ENCODE measurements at regions not wholly inside any gene's neighbourhood (a gene's known extent, or its start where the extent isn't known, plus 50 kb on each side); places are given as distances from the start of the nearest gene placed in this dataset.

DNA sequence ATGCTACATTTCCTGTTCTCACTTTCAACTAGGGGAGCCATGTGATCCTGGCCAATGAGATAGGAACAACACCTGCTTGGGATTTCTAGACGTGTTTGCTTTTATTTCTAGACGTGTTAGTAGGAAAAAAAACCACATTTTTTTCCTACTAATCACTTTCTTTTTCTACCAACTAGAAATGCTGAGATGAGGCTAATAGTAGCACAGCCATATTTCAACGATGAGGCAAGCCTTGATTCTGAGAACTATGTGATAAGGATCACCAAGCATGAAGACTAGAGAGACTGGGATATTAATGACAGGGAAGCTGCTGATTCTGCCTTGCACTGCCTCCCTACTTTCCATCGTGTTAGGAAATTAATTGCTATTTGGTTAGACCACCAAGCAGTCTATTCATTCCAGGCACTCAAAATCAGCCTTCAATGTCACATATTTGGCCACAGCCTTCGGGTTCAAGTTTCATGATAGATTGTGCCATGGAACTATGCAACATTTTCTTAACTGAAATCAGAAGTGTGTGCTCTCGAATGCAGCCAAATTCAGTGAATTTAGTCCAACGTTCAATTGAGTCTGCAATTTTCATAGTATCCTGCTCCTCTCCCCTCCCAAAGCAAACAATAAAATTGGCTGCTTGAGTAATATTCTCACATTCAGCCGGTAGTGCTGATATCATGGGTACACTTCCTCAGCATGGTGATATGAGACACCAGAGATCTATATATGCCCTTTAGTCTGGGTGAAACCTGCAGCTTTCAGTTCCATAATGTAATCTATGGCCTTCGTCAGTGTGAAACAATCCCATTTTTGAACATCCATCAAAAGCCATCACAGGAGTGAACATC is 98.1 kb downstream of the GPR37 start:
- H3K79me2 ChIP-seq (ENCODE audit: control insufficient read depth, insufficient read depth, low read length), result no peaks in the 10 kb centered on the region
- CTCF ChIA-PET (ENCODE audit: low intra/inter-chr PET ratio), result no interaction called here
- no peaks in the 10 kb centered on the region for H3K9me1 ChIP-seq (ENCODE audit: control insufficient read depth, insufficient read depth, low read length)
- intact Hi-C loops (cut with micrococcal nuclease) (no loop called here), in situ Hi-C loops (cut with MboI) (no loop called here)
- H3K4me2 ChIP-seq (ENCODE audit: insufficient read depth, low read length), result no peak overlapping the region
- no peaks in the 10 kb centered on the region for H3K9me3 ChIP-seq (replicated peaks; ENCODE audit: control insufficient read depth, insufficient read depth, low read depth, low read length)
- ATAC-seq, result no peak
- H3K9ac ChIP-seq (ENCODE audit: insufficient read depth in 1 of 2, low read depth in 2 of 2, low read length in 2 of 2), result no peak overlapping the region
- no peaks in the 10 kb centered on the region for H3K27me3 ChIP-seq (ENCODE audit: control insufficient read depth in 2 of 2, insufficient read depth in 2 of 2, low read length in 2 of 2)
- no TSS peak for BruUV-seq (replicated peaks)
- DNase-seq (ENCODE audit: extremely low read depth in 1 of 4, low spot score in 3 of 4), result no peak
- under 1% methylated on average over 9 of the region's 9 CpGs for WGBS (ENCODE audit: insufficient coverage, low coverage, missing lambda C conversion rate)
- no peak overlapping the region for H3K4me3 ChIP-seq
- H2AFZ ChIP-seq (ENCODE audit: low read depth, low read length), result no peak overlapping the region
- POLR2A ChIA-PET, result no interaction called here
- no peaks in the 10 kb centered on the region for H4K20me1 ChIP-seq (replicated peaks; ENCODE audit: control insufficient read depth, insufficient read depth, low read length)
- H3K4me1 ChIP-seq (replicated peaks in 1 of 2; ENCODE audit: control insufficient read depth in 2 of 2, insufficient read depth in 2 of 2, low read length in 2 of 2), result no peaks in the 10 kb centered on the region
- FAIRE-seq, result no peak
- H3K27ac ChIP-seq (ENCODE audit: extremely low read depth, low read depth, low read length), result no peak overlapping the region
- H3K36me3 ChIP-seq (ENCODE audit: control insufficient read depth, insufficient read depth, low read length), result no peaks in the 10 kb centered on the region
- TF ChIP-seq ZNF3 (CRISPR knock-in tag; IDR thresholded peaks at IDR 0.05) (no peak), ZNF785 (CRISPR knock-in tag; IDR thresholded peaks at IDR 0.05) (no peak), KHSRP (IDR thresholded peaks at IDR 0.05) (no peak), PTTG1 (tag; IDR thresholded peaks at IDR 0.05; ENCODE audit: low read depth) (no peak), MYBL2 (IDR thresholded peaks at IDR 0.05; ENCODE audit: low read depth) (no peak), MYBL2 (CRISPR knock-in tag; IDR thresholded peaks at IDR 0.05; ENCODE audit: borderline replicate concordance) (no peak), MAZ (CRISPR knock-in tag; conservative IDR thresholded peaks at IDR 0.05 in 1 of 2, IDR thresholded peaks at IDR 0.05 in 1 of 2) (no peak), TRIM24 (IDR thresholded peaks at IDR 0.05) (no peak), POLR2H (tag; IDR thresholded peaks at IDR 0.05; ENCODE audit: low read depth) (no peak), ZNF12 (CRISPR knock-in tag; IDR thresholded peaks at IDR 0.05) (no peak), CBFB (CRISPR knock-in tag; IDR thresholded peaks at IDR 0.05) (no peak)
- TF ChIP-seq, protein P1, sequence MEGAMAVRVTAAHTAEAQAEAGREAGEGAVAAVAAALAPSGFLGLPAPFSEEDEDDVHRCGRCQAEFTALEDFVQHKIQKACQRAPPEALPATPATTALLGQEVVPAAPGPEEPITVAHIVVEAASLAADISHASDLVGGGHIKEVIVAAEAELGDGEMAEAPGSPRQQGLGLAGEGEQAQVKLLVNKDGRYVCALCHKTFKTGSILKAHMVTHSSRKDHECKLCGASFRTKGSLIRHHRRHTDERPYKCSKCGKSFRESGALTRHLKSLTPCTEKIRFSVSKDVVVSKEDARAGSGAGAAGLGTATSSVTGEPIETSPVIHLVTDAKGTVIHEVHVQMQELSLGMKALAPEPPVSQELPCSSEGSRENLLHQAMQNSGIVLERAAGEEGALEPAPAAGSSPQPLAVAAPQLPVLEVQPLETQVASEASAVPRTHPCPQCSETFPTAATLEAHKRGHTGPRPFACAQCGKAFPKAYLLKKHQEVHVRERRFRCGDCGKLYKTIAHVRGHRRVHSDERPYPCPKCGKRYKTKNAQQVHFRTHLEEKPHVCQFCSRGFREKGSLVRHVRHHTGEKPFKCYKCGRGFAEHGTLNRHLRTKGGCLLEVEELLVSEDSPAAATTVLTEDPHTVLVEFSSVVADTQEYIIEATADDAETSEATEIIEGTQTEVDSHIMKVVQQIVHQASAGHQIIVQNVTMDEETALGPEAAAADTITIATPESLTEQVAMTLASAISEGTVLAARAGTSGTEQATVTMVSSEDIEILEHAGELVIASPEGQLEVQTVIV (CRISPR knock-in tag; IDR thresholded peaks at IDR 0.05; ENCODE audit: borderline replicate concordance), result no peak
- TF ChIP-seq, protein P2, sequence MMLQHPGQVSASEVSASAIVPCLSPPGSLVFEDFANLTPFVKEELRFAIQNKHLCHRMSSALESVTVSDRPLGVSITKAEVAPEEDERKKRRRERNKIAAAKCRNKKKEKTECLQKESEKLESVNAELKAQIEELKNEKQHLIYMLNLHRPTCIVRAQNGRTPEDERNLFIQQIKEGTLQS (IDR thresholded peaks at IDR 0.05), result no peak
- TF ChIP-seq, protein P2 (CRISPR knock-in tag; conservative IDR thresholded peaks at IDR 0.05), result no peak
- TF ChIP-seq, protein P3, sequence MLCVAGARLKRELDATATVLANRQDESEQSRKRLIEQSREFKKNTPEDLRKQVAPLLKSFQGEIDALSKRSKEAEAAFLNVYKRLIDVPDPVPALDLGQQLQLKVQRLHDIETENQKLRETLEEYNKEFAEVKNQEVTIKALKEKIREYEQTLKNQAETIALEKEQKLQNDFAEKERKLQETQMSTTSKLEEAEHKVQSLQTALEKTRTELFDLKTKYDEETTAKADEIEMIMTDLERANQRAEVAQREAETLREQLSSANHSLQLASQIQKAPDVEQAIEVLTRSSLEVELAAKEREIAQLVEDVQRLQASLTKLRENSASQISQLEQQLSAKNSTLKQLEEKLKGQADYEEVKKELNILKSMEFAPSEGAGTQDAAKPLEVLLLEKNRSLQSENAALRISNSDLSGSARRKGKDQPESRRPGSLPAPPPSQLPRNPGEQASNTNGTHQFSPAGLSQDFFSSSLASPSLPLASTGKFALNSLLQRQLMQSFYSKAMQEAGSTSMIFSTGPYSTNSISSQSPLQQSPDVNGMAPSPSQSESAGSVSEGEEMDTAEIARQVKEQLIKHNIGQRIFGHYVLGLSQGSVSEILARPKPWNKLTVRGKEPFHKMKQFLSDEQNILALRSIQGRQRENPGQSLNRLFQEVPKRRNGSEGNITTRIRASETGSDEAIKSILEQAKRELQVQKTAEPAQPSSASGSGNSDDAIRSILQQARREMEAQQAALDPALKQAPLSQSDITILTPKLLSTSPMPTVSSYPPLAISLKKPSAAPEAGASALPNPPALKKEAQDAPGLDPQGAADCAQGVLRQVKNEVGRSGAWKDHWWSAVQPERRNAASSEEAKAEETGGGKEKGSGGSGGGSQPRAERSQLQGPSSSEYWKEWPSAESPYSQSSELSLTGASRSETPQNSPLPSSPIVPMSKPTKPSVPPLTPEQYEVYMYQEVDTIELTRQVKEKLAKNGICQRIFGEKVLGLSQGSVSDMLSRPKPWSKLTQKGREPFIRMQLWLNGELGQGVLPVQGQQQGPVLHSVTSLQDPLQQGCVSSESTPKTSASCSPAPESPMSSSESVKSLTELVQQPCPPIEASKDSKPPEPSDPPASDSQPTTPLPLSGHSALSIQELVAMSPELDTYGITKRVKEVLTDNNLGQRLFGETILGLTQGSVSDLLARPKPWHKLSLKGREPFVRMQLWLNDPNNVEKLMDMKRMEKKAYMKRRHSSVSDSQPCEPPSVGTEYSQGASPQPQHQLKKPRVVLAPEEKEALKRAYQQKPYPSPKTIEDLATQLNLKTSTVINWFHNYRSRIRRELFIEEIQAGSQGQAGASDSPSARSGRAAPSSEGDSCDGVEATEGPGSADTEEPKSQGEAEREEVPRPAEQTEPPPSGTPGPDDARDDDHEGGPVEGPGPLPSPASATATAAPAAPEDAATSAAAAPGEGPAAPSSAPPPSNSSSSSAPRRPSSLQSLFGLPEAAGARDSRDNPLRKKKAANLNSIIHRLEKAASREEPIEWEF (CRISPR knock-in tag; IDR thresholded peaks at IDR 0.05), result no peak

All from K562 (cell line).